Motor neuron (in vitro differentiated cells): ENCODE measurements at regions not wholly inside any gene's neighbourhood (a gene's known extent, or its start where the extent isn't known, plus 50 kb on each side); places are given as distances from the start of the nearest gene placed in this dataset.
A peak's percentile ranks its signal among the peaks of the same experiment; 100 is the strongest.

Source experiments
- ATAC-seq, 8 experiments: fragments of 200-7000 bp; cut with Tn5 transposase; replicated peaks in 6 of 8; 2 replicates each; pipeline ENCODE4 v1.8.0; 2021; ENCODE audit warnings: mild to moderate bottlenecking in 8 of 8, moderate library complexity in 8 of 8
- H3K27ac ChIP-seq, 2 donors: fragments of 250-450 bp; sonication (Bioruptor Pico); 2 replicates each; pipeline ENCODE4 v1.9.0; 2021; ENCODE audit warnings: antibody characterized with exemption in 2 of 2, mild to moderate bottlenecking in 2 of 2, moderate library complexity in 1 of 2
- H3K4me1 ChIP-seq, 2 donors: fragments of 250-450 bp; sonication (Bioruptor Pico); replicated peaks in 1 of 2; 2 replicates each; pipeline ENCODE4 v1.6.1; 2021; ENCODE audit warnings: antibody characterized with exemption in 2 of 2, mild to moderate bottlenecking in 2 of 2, moderate library complexity in 1 of 2
- H3K4me3 ChIP-seq, 5 donors: fragments of 250-450 bp; sonication (Bioruptor Pico); 2 replicates each; pipeline ENCODE4 v1.9.0; 2021; ENCODE audit warnings: antibody characterized with exemption in 5 of 5, mild to moderate bottlenecking in 5 of 5, moderate library complexity in 4 of 5
- WGBS, 10 experiments: fragments of 450-650 bp; shearing (Covaris generic); methylation state at CpG; one replicate each; pipeline ENCODE4 v1.0.0; 2022; 5-methylcytosine and 5-hydroxymethylcytosine counted together
- in situ Hi-C, 9 experiments: fragments of 400-800 bp; cut with MboI; loops; one replicate each; pipeline ENCODE4 v1.15.0; 2021; ENCODE audit warnings: low sequenced_read_pairs in 9 of 9, low pct_unique_long_range_greater_than_20kb in 2 of 9; ENCODE audit not compliant: unreplicated experiment in 9 of 9

GRCh38 chr14:84533791-84534190, 996.2 kb upstream of the FLRT2 start:
- H3K4me1 ChIP-seq = no peaks in the 10 kb centered on the region
- 0 to 100% (median 91%) methylated on average over 1 to 4 of the region's 4 CpGs for WGBS, 10 experiments
- in situ Hi-C loops = no loop called here

GRCh38 chr14:84535484-84535883, 994.5 kb upstream of the FLRT2 start:
- peak in 2 of 8 experiments; percentile 57 to 76 for ATAC-seq
- in situ Hi-C loops = no loop called here
- Histone ChIP-seq H3K4me3 (no peak overlapping the region), H3K27ac (no peak overlapping the region), H3K4me1 (no peaks in the 10 kb centered on the region)

More at GRCh38 chr14:84533791-84534190, 996.2 kb upstream of the FLRT2 start:
- no peak overlapping the region for H3K4me3 ChIP-seq
- no peak overlapping the region for H3K27ac ChIP-seq
- ATAC-seq = no peak

- no peaks in the 10 kb centered on the region for H3K4me1 ChIP-seq
- in situ Hi-C loops = no loop called here
- no peak for ATAC-seq
- WGBS, 10 experiments = 0 to 100% (median 63%) methylated on average over 1 of the region's 1 CpG; no CpG with 5 or more reads in 2 of the 10 experiments
- no peak overlapping the region for H3K27ac ChIP-seq
- no peak overlapping the region for H3K4me3 ChIP-seq
Observed at GRCh38 chr14:84535976-84536375, 994.0 kb upstream of the FLRT2 start.

GRCh38 chr14:84541018-84541417, 988.9 kb upstream of the FLRT2 start:
- 0 to 67% (median 0%) methylated on average over 1 to 2 of the region's 2 CpGs; no CpG with 5 or more reads in 5 of the 10 experiments for WGBS, 10 experiments
- H3K4me3 ChIP-seq = no peak overlapping the region
- H3K27ac ChIP-seq = no peak overlapping the region
- in situ Hi-C loops = no loop called here
- peak in 2 of 8 experiments; percentile 48 to 53 for ATAC-seq
- peaks cover 0 to 9% of the 10 kb centered on the region in 2 donors for H3K4me1 ChIP-seq

- H3K27ac ChIP-seq = no peak overlapping the region
- no peak overlapping the region for H3K4me3 ChIP-seq
- peaks cover 0 to 9% of the 10 kb centered on the region in 2 donors for H3K4me1 ChIP-seq
- 29 to 83% (median 40%) methylated on average over 1 of the region's 1 CpG; no CpG with 5 or more reads in 3 of the 10 experiments for WGBS, 10 experiments
- peak in 1 of 8 experiments; percentile 16 for ATAC-seq
- in situ Hi-C loops = no loop called here
Observed at GRCh38 chr14:84543859-84544258, 986.1 kb upstream of the FLRT2 start.

GRCh38 chr14:84544486-84545131, 985.3 kb upstream of the FLRT2 start:
- in situ Hi-C loops = no loop called here
- no peak overlapping the region for H3K4me3 ChIP-seq
- peaks cover 0 to 9% of the 10 kb centered on the region in 2 donors for H3K4me1 ChIP-seq
- ATAC-seq = peak in 6 of 8 experiments; percentile 33 to 95 (median 60)
- H3K27ac ChIP-seq = no peak overlapping the region
- 0 to 93% (median 39%) methylated on average over 3 to 6 of the region's 6 CpGs for WGBS, 10 experiments

- Histone ChIP-seq H3K27ac (no peak overlapping the region), H3K4me1 (peaks cover 0 to 9% of the 10 kb centered on the region in 2 donors), H3K4me3 (no peak overlapping the region)
- in situ Hi-C loops = no loop called here
- 14 to 83% (median 55%) methylated on average over 1 to 2 of the region's 2 CpGs; no CpG with 5 or more reads in 2 of the 10 experiments for WGBS, 10 experiments
- no peak for ATAC-seq
Observed at GRCh38 chr14:84546236-84546635, 983.7 kb upstream of the FLRT2 start.

GRCh38 chr14:84554136-84554535, 975.8 kb upstream of the FLRT2 start:
- ATAC-seq = no peak
- no peak overlapping the region for H3K4me3 ChIP-seq
- H3K4me1 ChIP-seq = no peaks in the 10 kb centered on the region
- no peak overlapping the region for H3K27ac ChIP-seq
- in situ Hi-C loops = no loop called here
- 0 to 100% (median 69%) methylated on average over 1 to 3 of the region's 3 CpGs for WGBS, 10 experiments

GRCh38 chr14:84555493-84555892, 974.5 kb upstream of the FLRT2 start:
- 7 to 100% (median 87%) methylated on average over 1 to 2 of the region's 2 CpGs; no CpG with 5 or more reads in 1 of the 10 experiments for WGBS, 10 experiments
- Histone ChIP-seq H3K4me3 (no peak overlapping the region), H3K4me1 (no peaks in the 10 kb centered on the region), H3K27ac (no peak overlapping the region)
- in situ Hi-C loops = no loop called here
- ATAC-seq = no peak

- in situ Hi-C loops = no loop called here
Observed at GRCh38 chr14:84566109-84566508, 963.8 kb upstream of the FLRT2 start.

GRCh38 chr14:84575681-84576080, 954.3 kb upstream of the FLRT2 start:
- in situ Hi-C loops = no loop called here
- no peak for ATAC-seq
- Histone ChIP-seq H3K4me1 (no peaks in the 10 kb centered on the region), H3K4me3 (no peak overlapping the region), H3K27ac (no peak overlapping the region)

More at GRCh38 chr14:84566109-84566508, 963.8 kb upstream of the FLRT2 start:
- no peak overlapping the region for H3K27ac ChIP-seq
- ATAC-seq = no peak
- WGBS, 10 experiments = 21 to 100% (median 82%) methylated on average over 1 to 6 of the region's 6 CpGs; no CpG with 5 or more reads in 3 of the 10 experiments
- H3K4me3 ChIP-seq = no peak overlapping the region
- H3K4me1 ChIP-seq = no peaks in the 10 kb centered on the region

GRCh38 chr14:84579292-84579691, 950.7 kb upstream of the FLRT2 start:
- Histone ChIP-seq H3K4me1 (no peaks in the 10 kb centered on the region), H3K4me3 (no peak overlapping the region), H3K27ac (no peak overlapping the region)
- WGBS, 10 experiments = 100% methylated on average over 2 of the region's 3 CpGs; no CpG with 5 or more reads in 9 of the 10 experiments
- no peak for ATAC-seq
- in situ Hi-C loops = no loop called here

- in situ Hi-C loops = no loop called here
- Histone ChIP-seq H3K27ac (no peak overlapping the region), H3K4me1 (no peaks in the 10 kb centered on the region), H3K4me3 (no peak overlapping the region)
- no peak for ATAC-seq
Observed at GRCh38 chr14:84581041-84581440, 948.9 kb upstream of the FLRT2 start.

- in situ Hi-C loops = no loop called here
Observed at GRCh38 chr14:84584511-84584910, 945.4 kb upstream of the FLRT2 start.

More at GRCh38 chr14:84584511-84584910, 945.4 kb upstream of the FLRT2 start:
- H3K27ac ChIP-seq = no peak overlapping the region
- ATAC-seq = peak in 2 of 8 experiments; percentile 20 to 34
- H3K4me1 ChIP-seq = no peaks in the 10 kb centered on the region
- H3K4me3 ChIP-seq = no peak overlapping the region
- WGBS, 10 experiments = 0 to 100% (median 57%) methylated on average over 1 of the region's 1 CpG; no CpG with 5 or more reads in 1 of the 10 experiments
